ENCODE measurements at regions not wholly inside any gene's neighbourhood (a gene's known extent, or its start where the extent isn't known, plus 50 kb on each side); places are given as distances from the start of the nearest gene placed in this dataset.
"Not testable (repeated sequence)": the region's sequence is repeated elsewhere in the genome, so short reads cannot be mapped to it uniquely, and the experiment has no call there.

- not testable (repeated sequence) for DNase-seq (ENCODE audit: low read depth in 1 of 2, low spot score in 1 of 2)
Observed at GRCh38 chr7:65797086-65797485, 75.8 kb upstream of the VKORC1L1 start.

DNA sequence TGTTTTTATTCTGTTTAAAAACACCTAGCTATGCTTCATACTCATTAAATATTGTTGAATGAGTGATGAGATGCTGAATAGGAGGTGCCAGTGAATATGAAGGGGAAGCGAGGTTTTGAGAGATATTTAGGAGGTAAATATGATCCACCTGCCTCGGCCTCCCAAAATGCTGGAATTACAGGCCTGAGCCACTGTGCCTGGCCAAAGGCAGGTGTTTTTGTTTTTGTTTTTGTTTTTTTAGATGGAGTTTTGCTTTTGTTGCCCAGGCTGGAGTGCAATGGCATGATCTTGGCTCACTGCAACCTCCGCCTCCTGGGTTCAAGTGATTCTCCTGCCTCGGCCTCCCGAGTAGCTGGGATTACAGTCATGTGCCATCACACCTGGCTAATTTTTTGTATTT, 75.3 kb upstream of the VKORC1L1 start:
- not testable (repeated sequence) for DNase-seq (ENCODE audit: low read depth in 1 of 2, low spot score in 1 of 2)

DNA sequence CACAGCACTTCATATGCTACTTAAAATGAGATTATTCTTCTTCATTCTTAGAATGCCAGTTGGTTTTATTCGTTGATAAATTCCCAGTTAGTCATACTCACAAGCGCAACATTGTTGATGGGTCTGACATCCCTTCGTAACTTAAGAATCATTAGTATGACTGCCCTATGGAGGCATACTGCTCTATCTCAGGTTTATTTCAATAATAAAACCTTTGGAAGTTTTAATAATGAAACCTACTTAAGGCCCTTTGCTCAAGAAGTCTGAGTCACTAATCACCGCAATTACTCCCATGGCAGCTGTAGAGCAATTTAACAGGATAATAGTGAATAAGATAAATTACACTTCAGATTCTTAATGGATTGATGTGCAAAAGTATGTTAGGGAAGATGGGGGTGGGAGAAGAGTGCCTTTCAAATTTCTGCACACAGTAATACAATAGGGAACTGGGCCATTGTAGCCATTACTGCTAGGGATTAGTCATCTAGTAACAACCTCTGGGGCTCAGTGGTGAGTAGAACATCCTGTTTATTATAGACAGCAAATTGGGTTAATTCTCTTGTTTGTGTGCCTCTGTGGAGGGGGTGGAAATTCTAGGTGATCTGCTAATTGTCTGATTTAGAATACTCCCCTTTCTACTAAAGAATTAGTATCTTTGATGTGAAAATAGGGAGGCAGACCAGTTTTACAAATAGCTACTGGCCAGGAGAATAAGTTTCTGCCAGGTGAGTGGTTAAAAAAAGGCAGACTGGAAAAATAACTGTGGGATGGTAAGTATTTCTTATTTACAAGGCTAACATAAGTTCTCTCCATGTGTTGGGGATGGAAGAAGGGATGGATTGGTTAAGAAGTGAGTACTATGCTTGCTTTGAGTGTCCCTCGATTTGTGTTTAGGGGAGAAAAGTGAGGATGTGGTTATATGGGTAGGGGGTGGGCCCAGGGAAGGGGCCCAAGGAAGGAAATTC, 74.5 kb upstream of the VKORC1L1 start:
- no peak for DNase-seq (ENCODE audit: low read depth in 1 of 2, low spot score in 1 of 2)

GRCh38 chr7:65800191-65800590, 72.7 kb upstream of the VKORC1L1 start:
- not testable (repeated sequence) for DNase-seq (ENCODE audit: low read depth in 1 of 2, low spot score in 1 of 2)

DNA sequence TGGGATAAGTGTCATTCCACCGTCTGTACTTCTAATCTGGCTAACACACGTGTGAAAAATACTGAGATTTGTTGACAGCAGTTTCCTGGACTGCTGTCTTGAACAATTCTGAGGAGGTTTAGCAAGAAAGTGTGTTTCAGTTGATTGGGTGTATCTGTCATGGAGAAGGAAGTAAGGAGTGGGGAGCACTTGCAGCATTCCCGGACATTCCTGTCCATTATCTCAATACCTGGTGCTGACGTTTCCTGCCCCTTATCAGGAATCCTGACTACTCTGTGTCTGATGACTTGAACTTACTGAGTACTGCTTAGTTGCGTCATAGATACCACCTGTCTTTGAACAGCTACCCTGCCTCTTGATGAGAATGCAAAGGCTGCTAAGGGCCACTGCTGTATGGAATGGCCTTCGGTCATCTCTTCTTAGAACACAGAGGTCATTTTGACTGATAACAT, 72.0 kb upstream of the VKORC1L1 start:
- DNase-seq (ENCODE audit: low read depth in 1 of 2, low spot score in 1 of 2): no peak

DNA sequence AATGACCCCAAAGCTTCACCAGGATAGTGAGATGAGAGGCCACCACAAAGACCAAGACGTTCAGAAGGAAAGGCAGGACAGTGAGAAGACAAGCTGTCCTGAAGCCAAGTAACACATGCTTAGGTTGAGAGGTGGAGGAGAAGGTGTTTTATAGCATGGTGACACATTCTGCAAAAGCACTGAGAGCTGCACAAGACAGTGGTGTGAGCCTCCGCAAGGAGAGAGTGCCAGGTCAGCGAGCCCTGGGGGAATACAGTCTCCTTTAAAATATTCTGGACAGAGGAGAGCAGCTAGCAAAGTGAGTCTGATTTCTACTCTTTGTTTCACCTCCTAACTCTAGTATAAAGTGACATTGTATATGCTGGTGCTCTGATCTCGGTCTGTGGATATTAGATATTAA, 68.0 kb upstream of the VKORC1L1 start:
- DNase-seq (ENCODE audit: low read depth in 1 of 2, low spot score in 1 of 2): no peak

- DNase-seq (ENCODE audit: low read depth in 1 of 2, low spot score in 1 of 2): not testable (repeated sequence)
Observed at GRCh38 chr7:65807067-65807466, 65.8 kb upstream of the VKORC1L1 start.

- no peak for DNase-seq (ENCODE audit: low read depth in 1 of 2, low spot score in 1 of 2)
Observed at GRCh38 chr7:65809259-65809981, 63.5 kb upstream of the VKORC1L1 start.

GRCh38 chr7:65809982-65810288, 62.9 kb upstream of the VKORC1L1 start:
- DNase-seq (ENCODE audit: low read depth in 1 of 2, low spot score in 1 of 2): no peak

GRCh38 chr7:65812281-65812680, 60.6 kb upstream of the VKORC1L1 start:
- DNase-seq (ENCODE audit: low read depth in 1 of 2, low spot score in 1 of 2): no peak

DNA sequence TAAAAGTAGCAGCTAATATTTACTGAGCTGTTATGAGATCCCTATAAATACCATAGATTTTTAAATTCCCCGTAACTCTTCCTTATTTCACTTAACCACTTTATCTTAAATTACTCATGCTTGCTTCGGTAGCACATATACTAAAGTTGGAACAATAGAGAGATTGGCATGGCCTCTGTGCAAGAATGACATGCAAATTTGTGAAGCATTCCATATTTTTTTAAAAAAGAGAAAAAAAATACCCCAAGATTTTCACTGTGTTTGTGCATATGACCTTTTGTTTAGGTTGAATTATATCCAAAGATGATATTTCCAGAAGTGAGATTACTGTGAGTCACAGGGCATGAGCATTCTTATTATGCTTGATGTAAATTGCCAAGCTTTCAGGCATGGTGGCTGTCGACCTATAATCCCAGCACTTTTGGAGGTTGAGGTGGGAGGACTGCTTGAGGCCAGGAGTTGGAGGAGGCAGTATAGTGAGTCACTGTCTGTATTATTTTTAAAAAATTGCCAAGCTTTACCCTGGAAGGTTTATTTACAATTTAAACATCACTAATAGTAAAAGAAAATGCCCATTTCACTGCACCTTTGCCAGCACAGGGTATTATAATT, 58.2 kb upstream of the VKORC1L1 start:
- DNase-seq (ENCODE audit: low read depth in 1 of 2, low spot score in 1 of 2): not testable (repeated sequence)

DNA sequence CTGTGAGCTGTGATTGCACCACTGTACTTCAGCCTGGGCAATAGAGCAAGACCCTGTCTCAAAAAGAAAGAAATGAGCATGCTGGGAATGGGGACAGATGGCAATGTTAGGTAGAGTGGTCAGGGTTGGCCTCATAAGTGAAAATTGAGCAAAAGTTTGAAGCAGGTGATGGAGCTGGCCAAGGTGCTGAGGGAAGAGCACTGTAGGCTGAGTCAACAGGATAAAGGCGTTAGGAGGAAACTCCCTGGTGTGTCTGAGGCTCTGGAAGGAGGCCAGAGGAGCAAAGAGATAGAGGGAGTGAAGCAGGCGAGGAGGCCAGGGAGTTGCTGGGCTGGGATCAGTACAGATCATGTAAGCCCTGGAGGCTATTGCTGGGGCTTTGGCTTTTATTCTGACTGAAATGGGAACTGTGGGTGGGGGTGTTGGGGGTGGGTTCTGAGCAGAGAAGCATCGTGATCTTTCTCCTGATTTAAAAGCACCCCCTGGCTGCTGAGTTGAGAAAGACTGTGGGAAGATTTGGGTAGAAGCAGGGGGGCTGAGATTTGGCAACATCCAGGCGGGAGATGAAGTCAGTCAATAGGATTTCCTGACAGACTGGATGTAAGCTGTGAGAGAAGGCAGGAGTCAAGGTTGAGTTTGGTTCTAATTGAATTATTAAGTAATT, 52.5 kb upstream of the VKORC1L1 start:
- DNase-seq (ENCODE audit: low read depth in 1 of 2, low spot score in 1 of 2): no peak
